ENCODE measurements at regions not wholly inside any gene's neighbourhood (a gene's known extent, or its start where the extent isn't known, plus 50 kb on each side); places are given as distances from the start of the nearest gene placed in this dataset.
A peak's percentile ranks its signal among the peaks of the same experiment; 100 is the strongest.

- DNase-seq (ENCODE audit: low spot score), result no peak
Measured at GRCh38 chr18:51399491-51400122, 202.1 kb upstream of the MEX3C start.

- no peak for DNase-seq (ENCODE audit: low spot score)
Measured at GRCh38 chr18:51400721-51401120, 203.2 kb upstream of the MEX3C start.

GRCh38 chr18:51401912-51402311, 204.4 kb upstream of the MEX3C start:
- no peak for DNase-seq (ENCODE audit: low spot score)

- DNase-seq (ENCODE audit: low spot score), result no peak
Measured at GRCh38 chr18:51404620-51405019, 207.1 kb upstream of the MEX3C start.

- DNase-seq (ENCODE audit: low spot score), result no peak
Measured at GRCh38 chr18:51405683-51406477, 208.4 kb upstream of the MEX3C start.

GRCh38 chr18:51417643-51418483, 220.4 kb upstream of the MEX3C start:
- DNase-seq (ENCODE audit: low spot score), result peak; percentile 2

GRCh38 chr18:51425475-51425874, 228.0 kb upstream of the MEX3C start:
- no peak for DNase-seq (ENCODE audit: low spot score)

GRCh38 chr18:51425889-51426288, 228.4 kb upstream of the MEX3C start:
- DNase-seq (ENCODE audit: low spot score), result no peak

- no peak for DNase-seq (ENCODE audit: low spot score)
Measured at GRCh38 chr18:51426996-51427395, 229.5 kb upstream of the MEX3C start.

- no peak for DNase-seq (ENCODE audit: low spot score)
Measured at GRCh38 chr18:51429644-51430043, 232.2 kb upstream of the MEX3C start.

GRCh38 chr18:51430538-51430937, 233.1 kb upstream of the MEX3C start:
- no peak for DNase-seq (ENCODE audit: low spot score)

GRCh38 chr18:51433296-51433695, 235.8 kb upstream of the MEX3C start:
- DNase-seq (ENCODE audit: low spot score), result no peak

- no peak for DNase-seq (ENCODE audit: low spot score)
Measured at GRCh38 chr18:51433881-51434280, 236.4 kb upstream of the MEX3C start.

GRCh38 chr18:51437280-51438271, 240.1 kb upstream of the MEX3C start:
- no peak for DNase-seq (ENCODE audit: low spot score)

GRCh38 chr18:51438797-51439350, 241.4 kb upstream of the MEX3C start:
- no peak for DNase-seq (ENCODE audit: low spot score)

- DNase-seq (ENCODE audit: low spot score), result no peak
Measured at GRCh38 chr18:51442012-51442411, 244.5 kb upstream of the MEX3C start.

GRCh38 chr18:51446571-51447210, 249.2 kb upstream of the MEX3C start:
- DNase-seq (ENCODE audit: low spot score), result no peak

GRCh38 chr18:51447351-51448342, 250.2 kb upstream of the MEX3C start:
- peak; percentile 2 for DNase-seq (ENCODE audit: low spot score)

- DNase-seq (ENCODE audit: low spot score), result no peak
Measured at GRCh38 chr18:51448949-51449348, 251.5 kb upstream of the MEX3C start.

All from SW480 (cell line).